K562 (cell line): ENCODE measurements at regions not wholly inside any gene's neighbourhood (a gene's known extent, or its start where the extent isn't known, plus 50 kb on each side); places are given as distances from the start of the nearest gene placed in this dataset.

ENCODE experiments used
- ATAC-seq: fragments of 200-7000 bp; cut with Tn5 transposase; 3 replicates; pipeline ENCODE4 v1.9.1; 2020; ENCODE audit warnings: moderate library complexity
- BruUV-seq: library from RNA; stranded (reverse); fragments of 400-500 nt; replicated peaks from 2 replicates; lab custom pipeline; 2021; lab: Mats Ljungman, UMichigan
- CTCF ChIA-PET: fragments of 300-600 bp; formaldehyde crosslinking; extraction: SDS; loops from one replicate; lab custom pipeline; 2021; ENCODE audit warnings: low intra/inter-chr PET ratio; lab: Yijun Ruan, JAX
- POLR2A ChIA-PET: fragments of 300-600, 350-650 bp; sonication (Branson Sonifier 250); formaldehyde crosslinking; extraction: SDS; loops from one replicate; lab custom pipeline; 2021; ENCODE audit warnings: antibody characterized with exemption, inconsistent platforms; lab: Yijun Ruan, JAX
- DNase-seq, 4 experiments: peaks; one replicate each; pipeline versions ENCODE4 v3.0.0 to v3.0.0-alpha.2; 2011 to 2018; ENCODE audit warnings: low spot score in 3 of 4, mixed read lengths in 3 of 4; ENCODE audit errors: extremely low read depth in 1 of 4
- FAIRE-seq: peaks from 2 replicates; lab custom pipeline; 2011; peaks lifted over from hg19 to GRCh38; lab: Jason Lieb, UNC
- H2AFZ ChIP-seq: 2 replicates; pipeline ENCODE4 v1.6.0; 2011; ENCODE audit warnings: low read depth, low read length, control low read depth, inconsistent platforms
- H3K27ac ChIP-seq: fragments of 200-600 bp; 3 replicates; pipeline ENCODE4 v1.8.0; 2011; ENCODE audit warnings: low read depth, mild to moderate bottlenecking, control low read depth, inconsistent platforms, low read length, moderate library complexity, mixed read lengths; ENCODE audit errors: extremely low read depth
- H3K27me3 ChIP-seq, 2 experiments: fragments of 300-600 bp in 1 of 2; 2 replicates in 1 of 2; 3 replicates in 1 of 2; pipeline versions ENCODE4 v1.6.0 to v1.8.0; 2011; ENCODE audit warnings: inconsistent platforms in 2 of 2, low read length in 2 of 2, mild to moderate bottlenecking in 1 of 2, mixed read lengths in 1 of 2, moderate library complexity in 1 of 2; ENCODE audit not compliant: control insufficient read depth in 2 of 2, insufficient read depth in 2 of 2
- H3K36me3 ChIP-seq: fragments of 300-600 bp; 3 replicates; pipeline ENCODE4 v1.8.0; 2011; ENCODE audit warnings: mild to moderate bottlenecking, low read length, inconsistent platforms; ENCODE audit not compliant: control insufficient read depth, insufficient read depth
- H3K4me1 ChIP-seq, 2 experiments: fragments of 200-600 bp in 1 of 2; replicated peaks in 1 of 2; 2 replicates in 1 of 2; 3 replicates in 1 of 2; pipeline versions ENCODE4 v1.5.1 to v1.8.0; 2011; ENCODE audit warnings: inconsistent platforms in 2 of 2, low read length in 2 of 2, mild to moderate bottlenecking in 1 of 2, mixed read lengths in 1 of 2, moderate library complexity in 1 of 2; ENCODE audit not compliant: control insufficient read depth in 2 of 2, insufficient read depth in 2 of 2
- H3K4me2 ChIP-seq: 2 replicates; pipeline ENCODE4 v1.6.1; 2011; ENCODE audit warnings: low read length, control low read depth, inconsistent platforms, mixed read lengths; ENCODE audit not compliant: insufficient read depth
- H3K4me3 ChIP-seq: fragments of 200-600 bp; sonication (generic), shearing (Covaris generic); 2 replicates; pipeline ENCODE4 v1.5.1; 2016; ENCODE audit warnings: control low read depth, inconsistent platforms
- H3K79me2 ChIP-seq: fragments of 200-600 bp; 3 replicates; pipeline ENCODE4 v1.8.0; 2011; ENCODE audit warnings: low read length, inconsistent platforms; ENCODE audit not compliant: control insufficient read depth, insufficient read depth
- H3K9ac ChIP-seq, 2 experiments: 2 replicates each; pipeline versions ENCODE4 v1.6.0 to v1.6.1; 2011; ENCODE audit warnings: low read depth in 2 of 2, low read length in 2 of 2, control low read depth in 1 of 2, inconsistent platforms in 1 of 2, mild to moderate bottlenecking in 1 of 2, mixed read lengths in 1 of 2; ENCODE audit not compliant: insufficient read depth in 1 of 2
- H3K9me1 ChIP-seq: one replicate; pipeline ENCODE4 v1.6.0; 2011; ENCODE audit warnings: inconsistent platforms, mild to moderate bottlenecking, low read length, moderate library complexity; ENCODE audit not compliant: control insufficient read depth, insufficient read depth
- H3K9me3 ChIP-seq: replicated peaks from 2 replicates; pipeline ENCODE4 v1.5.1; 2011; ENCODE audit warnings: low read depth, low read length, inconsistent platforms; ENCODE audit not compliant: control insufficient read depth, insufficient read depth
- H4K20me1 ChIP-seq: replicated peaks from 2 replicates; pipeline ENCODE4 v1.6.1; 2011; ENCODE audit warnings: low read length, inconsistent platforms, mixed read lengths; ENCODE audit not compliant: control insufficient read depth, insufficient read depth
- CBFA2T2 ChIP-seq: fragments of 450-650 bp; conservative IDR thresholded peaks from 2 replicates; pipeline ENCODE4 v1.6.1; 2017; ENCODE audit warnings: mild to moderate bottlenecking
- E2F5 ChIP-seq: sonication (generic); formaldehyde crosslinking; IDR thresholded peaks from 2 replicates; pipeline ENCODE4 v1.8.0; 2022; ENCODE audit warnings: mild to moderate bottlenecking, missing genetic modification reagents
- FOXJ3 ChIP-seq: sonication (generic); formaldehyde crosslinking; IDR thresholded peaks from 2 replicates; pipeline ENCODE4 v1.4.0; 2020; ENCODE audit warnings: mild to moderate bottlenecking, missing genetic modification reagents
- PTBP1 ChIP-seq: fragments of 200-400 bp; formaldehyde crosslinking; IDR thresholded peaks from 2 replicates; pipeline ENCODE4 v1.6.1; 2017; ENCODE audit warnings: low read depth, low read length
- RFX1 ChIP-seq: fragments of 450-650 bp; IDR thresholded peaks from 2 replicates; pipeline ENCODE4 v1.6.1; 2016; ENCODE audit warnings: mild to moderate bottlenecking, moderate library complexity
- ZNF174 ChIP-seq: fragments of 250-450 bp; sonication (Bioruptor Pico); IDR thresholded peaks from 2 replicates; pipeline ENCODE4 v1.4.0; 2020; ENCODE audit warnings: mild to moderate bottlenecking
- WGBS: fragments of 100-300 bp; shearing (Covaris generic); methylation state at CpG from one replicate; pipeline ENCODE4 v1.1.6; 2016; ENCODE audit warnings: low coverage, mixed read lengths; ENCODE audit not compliant: insufficient coverage; ENCODE audit errors: missing lambda C conversion rate; 5-methylcytosine and 5-hydroxymethylcytosine counted together
- in situ Hi-C: fragments of 300-500 bp; cut with MboI; formaldehyde crosslinking; loops from 4 replicates; pipeline ENCODE4 v1.15.0; 2018; ENCODE audit warnings: inconsistent platforms, mixed read lengths
- intact Hi-C: fragments of 100-400 bp; cut with micrococcal nuclease; formaldehyde crosslinking; loops from 2 replicates; pipeline ENCODE4 v1.14.2; 2022

DNA sequence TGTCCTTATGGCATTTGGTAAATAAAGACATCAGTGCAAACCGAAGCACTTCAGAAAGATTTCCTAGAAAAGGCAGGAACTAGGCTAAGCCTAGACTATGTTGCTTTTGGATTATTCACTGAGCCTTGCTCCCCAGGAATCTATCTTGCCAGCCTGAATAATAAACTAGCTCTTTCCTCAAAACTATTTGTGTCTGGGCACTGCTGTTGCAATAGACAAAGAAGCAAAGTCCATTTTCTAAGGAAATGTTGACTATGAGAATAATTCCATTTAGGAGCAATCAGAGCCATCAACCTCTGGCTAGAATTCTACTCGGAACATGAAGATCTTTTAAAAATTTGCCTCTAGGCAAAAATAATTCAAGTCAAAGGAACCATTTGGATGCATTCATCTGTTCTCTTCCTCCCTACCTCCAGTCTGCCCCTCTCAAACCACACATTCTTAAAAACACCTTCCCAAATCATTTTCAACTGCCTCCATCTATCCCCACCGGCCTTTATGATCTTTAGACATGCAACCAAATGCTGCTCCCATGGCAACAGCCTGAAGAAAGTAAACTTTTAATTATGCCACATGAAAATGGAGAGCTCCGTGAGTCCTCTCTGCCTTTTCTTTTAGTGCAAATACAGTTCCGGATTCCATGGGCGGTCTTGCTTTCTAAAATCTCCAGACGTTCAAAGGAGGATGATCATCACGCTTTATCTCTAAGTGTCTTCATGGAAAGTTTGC is 61.5 kb upstream of the FZD10 start:
- intact Hi-C loops (no loop called here), in situ Hi-C loops (no loop called here)
- Histone ChIP-seq H3K4me1 (no peaks in the 10 kb centered on the region), H3K79me2 (no peaks in the 10 kb centered on the region), H4K20me1 (no peaks in the 10 kb centered on the region), H3K4me2 (no peak overlapping the region), H3K27ac (no peak overlapping the region), H3K4me3 (no peak overlapping the region), H2AFZ (no peak overlapping the region), H3K9me3 (no peaks in the 10 kb centered on the region), H3K27me3 (peaks cover 7 to 32% of the 10 kb centered on the region in 2 experiments; a peak in 3 of 5 replicates), H3K9ac (no peak overlapping the region), H3K36me3 (no peaks in the 10 kb centered on the region), H3K9me1 (no peaks in the 10 kb centered on the region)
- TF ChIP-seq CBFA2T2 (no peak), FOXJ3 (CRISPR knock-in tag) (no peak), E2F5 (CRISPR knock-in tag) (no peak), PTBP1 (no peak), RFX1 (peak; percentile 5; the same call in 1 of the 2 replicates), ZNF174 (no peak)
- ATAC-seq (no peak), FAIRE-seq (no peak), DNase-seq (no peak)
- ChIA-PET POLR2A (no interaction called here), CTCF (no interaction called here)
- BruUV-seq = no TSS peak
- 0% methylated on average over 8 of the region's 8 CpGs for WGBS
